ENCODE measurements at regions not wholly inside any gene's neighbourhood (a gene's known extent, or its start where the extent isn't known, plus 50 kb on each side); places are given as distances from the start of the nearest gene placed in this dataset.

- no peak for TF ChIP-seq POLR2A (IDR thresholded peaks at IDR 0.05; ENCODE audit: low read depth, low read length)
- TF ChIP-seq TAF1 (IDR thresholded peaks at IDR 0.05; ENCODE audit: borderline replicate concordance, low read depth, low read length) = no peak
- no peak for TF ChIP-seq POLR2AphosphoS5 (IDR thresholded peaks at IDR 0.05; ENCODE audit: low read depth, low read length)
Observed at GRCh38 chr3:80408030-80408721, 640.4 kb upstream of the ROBO1 start.

GRCh38 chr3:80405618-80406017, 637.8 kb upstream of the ROBO1 start:
- TF ChIP-seq POLR2AphosphoS5 (IDR thresholded peaks at IDR 0.05; ENCODE audit: low read depth, low read length) = no peak
- TF ChIP-seq TAF1 (IDR thresholded peaks at IDR 0.05; ENCODE audit: borderline replicate concordance, low read depth, low read length) = no peak
- no peak for TF ChIP-seq POLR2A (IDR thresholded peaks at IDR 0.05; ENCODE audit: low read depth, low read length)
- DNase-seq (ENCODE audit: insufficient read length) = no peak
- no peak for FAIRE-seq

More at GRCh38 chr3:80408030-80408721, 640.4 kb upstream of the ROBO1 start:
- DNase-seq (ENCODE audit: insufficient read length) = no peak
- no peak for FAIRE-seq

- TF ChIP-seq POLR2AphosphoS5 (IDR thresholded peaks at IDR 0.05; ENCODE audit: low read depth, low read length) (no peak), POLR2A (IDR thresholded peaks at IDR 0.05; ENCODE audit: low read depth, low read length) (no peak), TAF1 (IDR thresholded peaks at IDR 0.05; ENCODE audit: borderline replicate concordance, low read depth, low read length) (no peak)
- no peak for DNase-seq (ENCODE audit: insufficient read length)
Observed at GRCh38 chr3:80395023-80395422, 627.2 kb upstream of the ROBO1 start.

GRCh38 chr3:80391573-80391972, 623.8 kb upstream of the ROBO1 start:
- FAIRE-seq (no peak), DNase-seq (ENCODE audit: insufficient read length) (no peak)
- no peak for TF ChIP-seq TAF1 (IDR thresholded peaks at IDR 0.05; ENCODE audit: borderline replicate concordance, low read depth, low read length)
- no peak for TF ChIP-seq POLR2AphosphoS5 (IDR thresholded peaks at IDR 0.05; ENCODE audit: low read depth, low read length)
- TF ChIP-seq POLR2A (IDR thresholded peaks at IDR 0.05; ENCODE audit: low read depth, low read length) = no peak

More at GRCh38 chr3:80395023-80395422, 627.2 kb upstream of the ROBO1 start:
- no peak for FAIRE-seq

GRCh38 chr3:80384811-80385210, 617.0 kb upstream of the ROBO1 start:
- no peak for FAIRE-seq
- TF ChIP-seq POLR2AphosphoS5 (IDR thresholded peaks at IDR 0.05; ENCODE audit: low read depth, low read length) = no peak
- TF ChIP-seq POLR2A (IDR thresholded peaks at IDR 0.05; ENCODE audit: low read depth, low read length) = no peak
- no peak for TF ChIP-seq TAF1 (IDR thresholded peaks at IDR 0.05; ENCODE audit: borderline replicate concordance, low read depth, low read length)
- DNase-seq (ENCODE audit: insufficient read length) = no peak

- TF ChIP-seq POLR2A (IDR thresholded peaks at IDR 0.05; ENCODE audit: low read depth, low read length) (no peak), TAF1 (IDR thresholded peaks at IDR 0.05; ENCODE audit: borderline replicate concordance, low read depth, low read length) (no peak), POLR2AphosphoS5 (IDR thresholded peaks at IDR 0.05; ENCODE audit: low read depth, low read length) (no peak)
- no peak for FAIRE-seq
- no peak for DNase-seq (ENCODE audit: insufficient read length)
Observed at GRCh38 chr3:80374423-80374822, 606.6 kb upstream of the ROBO1 start.

GRCh38 chr3:80368616-80369015, 600.8 kb upstream of the ROBO1 start:
- no peak for TF ChIP-seq POLR2AphosphoS5 (IDR thresholded peaks at IDR 0.05; ENCODE audit: low read depth, low read length)
- no peak for TF ChIP-seq POLR2A (IDR thresholded peaks at IDR 0.05; ENCODE audit: low read depth, low read length)
- TF ChIP-seq TAF1 (IDR thresholded peaks at IDR 0.05; ENCODE audit: borderline replicate concordance, low read depth, low read length) = no peak
- no peak for FAIRE-seq
- DNase-seq (ENCODE audit: insufficient read length) = no peak

- TF ChIP-seq POLR2A (IDR thresholded peaks at IDR 0.05; ENCODE audit: low read depth, low read length) (no peak), TAF1 (IDR thresholded peaks at IDR 0.05; ENCODE audit: borderline replicate concordance, low read depth, low read length) (no peak), POLR2AphosphoS5 (IDR thresholded peaks at IDR 0.05; ENCODE audit: low read depth, low read length) (no peak)
- FAIRE-seq = no peak
- no peak for DNase-seq (ENCODE audit: insufficient read length)
Observed at GRCh38 chr3:80366808-80367548, 599.2 kb upstream of the ROBO1 start.

GRCh38 chr3:80357761-80358160, 590.0 kb upstream of the ROBO1 start:
- FAIRE-seq (no peak), DNase-seq (ENCODE audit: insufficient read length) (no peak)
- TF ChIP-seq POLR2A (IDR thresholded peaks at IDR 0.05; ENCODE audit: low read depth, low read length) = no peak

GRCh38 chr3:80355144-80355543, 587.3 kb upstream of the ROBO1 start:
- DNase-seq (ENCODE audit: insufficient read length) = no peak
- TF ChIP-seq TAF1 (IDR thresholded peaks at IDR 0.05; ENCODE audit: borderline replicate concordance, low read depth, low read length) = no peak
- TF ChIP-seq POLR2AphosphoS5 (IDR thresholded peaks at IDR 0.05; ENCODE audit: low read depth, low read length) = no peak
- TF ChIP-seq POLR2A (IDR thresholded peaks at IDR 0.05; ENCODE audit: low read depth, low read length) = no peak
- no peak for FAIRE-seq

- FAIRE-seq (no peak), DNase-seq (ENCODE audit: insufficient read length) (no peak)
- TF ChIP-seq POLR2AphosphoS5 (IDR thresholded peaks at IDR 0.05; ENCODE audit: low read depth, low read length) (no peak), POLR2A (IDR thresholded peaks at IDR 0.05; ENCODE audit: low read depth, low read length) (no peak), TAF1 (IDR thresholded peaks at IDR 0.05; ENCODE audit: borderline replicate concordance, low read depth, low read length) (no peak)
Observed at GRCh38 chr3:80351201-80351600, 583.4 kb upstream of the ROBO1 start.

- TF ChIP-seq TAF1 (IDR thresholded peaks at IDR 0.05; ENCODE audit: borderline replicate concordance, low read depth, low read length) (no peak), POLR2A (IDR thresholded peaks at IDR 0.05; ENCODE audit: low read depth, low read length) (no peak), POLR2AphosphoS5 (IDR thresholded peaks at IDR 0.05; ENCODE audit: low read depth, low read length) (no peak)
- FAIRE-seq (no peak), DNase-seq (ENCODE audit: insufficient read length) (no peak)
Observed at GRCh38 chr3:80350771-80351170, 583.0 kb upstream of the ROBO1 start.
